Liver (tissue), 8 donors: ENCODE measurements at regions not wholly inside any gene's neighbourhood (a gene's known extent, or its start where the extent isn't known, plus 50 kb on each side); places are given as distances from the start of the nearest gene placed in this dataset.

Source experiments
- DNase-seq: peaks from one replicate; pipeline ENCODE4 v3.0.0-alpha.2; 2017; ENCODE audit warnings: low spot score
- H3K27ac ChIP-seq, 2 donors: one replicate each; pipeline ENCODE4 v1.7.0; 2013; ENCODE audit warnings: inconsistent platforms in 2 of 2, low read length in 2 of 2, control low read depth in 1 of 2, low read depth in 1 of 2, mild to moderate bottlenecking in 1 of 2
- H3K27me3 ChIP-seq, 4 donors: one replicate each; pipeline versions ENCODE4 v1.6.1 to v1.7.0; 2013; ENCODE audit warnings: low read length in 3 of 4, inconsistent platforms in 1 of 4, mild to moderate bottlenecking in 1 of 4, moderate library complexity in 1 of 4; ENCODE audit not compliant: control insufficient read depth in 4 of 4, insufficient read depth in 4 of 4
- H3K36me3 ChIP-seq, 4 donors: one replicate each; pipeline versions ENCODE4 v1.6.1 to v1.7.0; 2013; ENCODE audit warnings: low read length in 3 of 4, mild to moderate bottlenecking in 3 of 4, low read depth in 1 of 4, moderate library complexity in 1 of 4; ENCODE audit not compliant: control insufficient read depth in 4 of 4, insufficient read depth in 3 of 4
- H3K4me1 ChIP-seq, 4 donors: one replicate each; pipeline versions ENCODE4 v1.6.1 to v1.7.0; 2013; ENCODE audit warnings: low read length in 3 of 4, mild to moderate bottlenecking in 3 of 4, moderate library complexity in 1 of 4; ENCODE audit not compliant: control insufficient read depth in 4 of 4, insufficient read depth in 4 of 4
- H3K4me3 ChIP-seq, 3 donors: one replicate each; pipeline versions ENCODE4 v1.6.1 to v1.7.0; 2013; ENCODE audit warnings: low read length in 3 of 3, control low read depth in 1 of 3, low read depth in 1 of 3, mild to moderate bottlenecking in 1 of 3
- H3K9ac ChIP-seq, 2 donors: one replicate each; pipeline ENCODE4 v1.7.0; 2013; ENCODE audit warnings: low read length in 2 of 2, mild to moderate bottlenecking in 2 of 2, moderate library complexity in 2 of 2, control low read depth in 1 of 2, low read depth in 1 of 2
- H3K9me3 ChIP-seq, 4 donors: one replicate each; pipeline versions ENCODE4 v1.6.1 to v1.7.0; 2013; ENCODE audit warnings: low read length in 3 of 4; ENCODE audit not compliant: control insufficient read depth in 4 of 4
- ATF3 ChIP-seq: IDR thresholded peaks from 2 replicates; pipeline ENCODE4 v1.6.1; 2016; ENCODE audit warnings: antibody characterized with exemption
- CTCF ChIP-seq: fragments of 150-350 bp; IDR thresholded peaks from 2 replicates; pipeline ENCODE4 v1.5.1; 2017; ENCODE audit warnings: improper control_type of control experiment, low read depth, low read length; ENCODE audit not compliant: missing input control
- FOXA1 ChIP-seq: IDR thresholded peaks from 2 replicates; pipeline ENCODE4 v1.6.1; 2016; ENCODE audit warnings: antibody characterized with exemption
- FOXA2 ChIP-seq: IDR thresholded peaks from 2 replicates; pipeline ENCODE4 v1.6.1; 2016; ENCODE audit warnings: antibody characterized with exemption
- GABPA ChIP-seq, 2 donors: IDR thresholded peaks in 1 of 2; conservative IDR thresholded peaks in 1 of 2; 2 replicates each; pipeline ENCODE4 v1.6.1; 2016; ENCODE audit warnings: antibody characterized with exemption in 2 of 2, mild to moderate bottlenecking in 1 of 2, moderate library complexity in 1 of 2
- HNF4A ChIP-seq, 2 donors: conservative IDR thresholded peaks; 2 replicates each; pipeline ENCODE4 v1.6.1; 2016; ENCODE audit warnings: antibody characterized with exemption in 2 of 2, mild to moderate bottlenecking in 2 of 2
- HNF4G ChIP-seq: IDR thresholded peaks from 2 replicates; pipeline ENCODE4 v1.6.1; 2016; ENCODE audit warnings: antibody characterized with exemption
- JUND ChIP-seq, 2 donors: IDR thresholded peaks; 2 replicates each; pipeline ENCODE4 v1.6.1; 2016; ENCODE audit warnings: antibody characterized with exemption in 2 of 2
- NR2F2 ChIP-seq: IDR thresholded peaks from 2 replicates; pipeline ENCODE4 v1.6.1; 2016; ENCODE audit warnings: antibody characterized with exemption
- RAD21 ChIP-seq, 2 donors: IDR thresholded peaks; 2 replicates each; pipeline ENCODE4 v1.6.1; 2016; ENCODE audit warnings: antibody characterized with exemption in 2 of 2, mild to moderate bottlenecking in 2 of 2
- REST ChIP-seq: IDR thresholded peaks from 2 replicates; pipeline ENCODE4 v1.6.1; 2016; ENCODE audit warnings: antibody characterized with exemption, mild to moderate bottlenecking
- YY1 ChIP-seq: IDR thresholded peaks from 2 replicates; pipeline ENCODE4 v1.6.1; 2016; ENCODE audit warnings: antibody characterized with exemption, mild to moderate bottlenecking
- ZBTB33 ChIP-seq: IDR thresholded peaks from 2 replicates; pipeline ENCODE4 v1.6.1; 2016; ENCODE audit warnings: antibody characterized with exemption
- WGBS: extraction: QIAGEN DNeasy Blood & Tissue Kit; methylation state at CpG from one replicate; pipeline ENCODE4 v1.1.7; 2013; 5-methylcytosine and 5-hydroxymethylcytosine counted together
- donor health status: healthy.
- donor health status: healthy.
- donor health status: healthy.
- donor health status: healthy.
- donor health status: healthy.

GRCh38 chr9:90137801-90138200 is 504.8 kb downstream of the DIRAS2 start:
- TF ChIP-seq NR2F2 (no peak), JUND (IDR thresholded peaks at IDR 0.05) (no peak), RAD21 (IDR thresholded peaks at IDR 0.05) (no peak), YY1 (no peak), FOXA1 (no peak), ATF3 (no peak)
- H3K4me1 ChIP-seq = no peaks in the 10 kb centered on the region
- 71% methylated on average over 1 of the region's 1 CpG for WGBS
- H3K36me3 ChIP-seq = no peaks in the 10 kb centered on the region
- H3K27me3 ChIP-seq = peaks cover 0 to 5% (median 0%) of the 10 kb centered on the region in 4 donors
- DNase-seq = no peak
- H3K9me3 ChIP-seq = no peaks in the 10 kb centered on the region
- no peak overlapping the region for H3K27ac ChIP-seq
- H3K4me3 ChIP-seq = no peak overlapping the region
- no peak overlapping the region for H3K9ac ChIP-seq

GRCh38 chr9:90140131-90140818 is 502.3 kb downstream of the DIRAS2 start:
- Histone ChIP-seq H3K4me1 (no peaks in the 10 kb centered on the region), H3K27me3 (peaks cover 0 to 5% (median 0%) of the 10 kb centered on the region in 4 donors), H3K27ac (no peak overlapping the region), H3K36me3 (no peaks in the 10 kb centered on the region), H3K9ac (no peak overlapping the region), H3K9me3 (no peaks in the 10 kb centered on the region), H3K4me3 (no peak overlapping the region)
- no peak for TF ChIP-seq GABPA (IDR thresholded peaks at IDR 0.05 in 1 of 2, conservative IDR thresholded peaks at IDR 0.05 in 1 of 2)
- TF ChIP-seq FOXA2 = no peak
- no peak for TF ChIP-seq ATF3
- no peak for TF ChIP-seq HNF4A (conservative IDR thresholded peaks at IDR 0.05)
- no peak for TF ChIP-seq NR2F2
- 66% methylated on average over 7 of the region's 7 CpGs for WGBS
- DNase-seq = no peak

- peaks cover 0 to 5% (median 0%) of the 10 kb centered on the region in 4 donors for H3K27me3 ChIP-seq
- H3K36me3 ChIP-seq = no peaks in the 10 kb centered on the region
- H3K27ac ChIP-seq = no peak overlapping the region
- H3K9ac ChIP-seq = no peak overlapping the region
- 27% methylated on average over 5 of the region's 5 CpGs for WGBS
- no peak overlapping the region for H3K4me3 ChIP-seq
- H3K4me1 ChIP-seq = no peaks in the 10 kb centered on the region
- H3K9me3 ChIP-seq = no peaks in the 10 kb centered on the region
- TF ChIP-seq HNF4G = no peak
- TF ChIP-seq ZBTB33 = no peak
- TF ChIP-seq FOXA1 = no peak
- TF ChIP-seq REST = no peak
- TF ChIP-seq NR2F2 = no peak
- peak; percentile 64 for TF ChIP-seq CTCF
- TF ChIP-seq ATF3 = no peak
- TF ChIP-seq RAD21 (IDR thresholded peaks at IDR 0.05) = peak; percentile 82 to 84
- no peak for DNase-seq
These were observed 500.9 kb downstream of the DIRAS2 start for GRCh38 chr9:90141723-90142122.
